Transverse colon (tissue), 4 donors: ENCODE measurements at regions not wholly inside any gene's neighbourhood (a gene's known extent, or its start where the extent isn't known, plus 50 kb on each side); places are given as distances from the start of the nearest gene placed in this dataset.
"Not testable (repeated sequence)": the region's sequence is repeated elsewhere in the genome, so short reads cannot be mapped to it uniquely, and the experiment has no call there.

Experiments used
- CTCF ChIP-seq, 5 experiments: fragments of 200-600 bp in 3 of 5; fragments of 450-650 bp in 2 of 5; sonication (generic) in 3 of 5; IDR thresholded peaks; 1 replicate in 2 of 5; 2 replicates in 3 of 5; pipeline ENCODE4 v1.5.1; 2016 to 2017; ENCODE audit warnings: antibody characterized with exemption in 5 of 5, inconsistent platforms in 3 of 5, mild to moderate bottlenecking in 2 of 5, moderate library complexity in 1 of 5
- EP300 ChIP-seq: sonication (generic); formaldehyde crosslinking; IDR thresholded peaks from one replicate; pipeline ENCODE4 v1.6.1; 2017; ENCODE audit warnings: antibody characterized with exemption, low read depth
- POLR2AphosphoS5 ChIP-seq, 3 donors: sonication (generic); formaldehyde crosslinking; IDR thresholded peaks; one replicate each; pipeline ENCODE4 v1.6.1; 2016; ENCODE audit warnings: antibody characterized with exemption in 3 of 3

GRCh38 chr15:89031637-89032285 lies 56.5 kb upstream of the ABHD2 start:
- not testable (repeated sequence) for TF ChIP-seq CTCF (IDR thresholded peaks at IDR 0.05); EP300; POLR2AphosphoS5 (IDR thresholded peaks at IDR 0.05)
